HEK293 (cell line): ENCODE measurements at regions not wholly inside any gene's neighbourhood (a gene's known extent, or its start where the extent isn't known, plus 50 kb on each side); places are given as distances from the start of the nearest gene placed in this dataset.

Experiments used
- CTCF ChIP-seq: fragments of 450-650 bp; formaldehyde crosslinking; IDR thresholded peaks from 2 replicates; pipeline ENCODE4 v1.5.1; 2016; ENCODE audit warnings: missing biosample characterization, missing genetic modification characterization
- ELK4 ChIP-seq: IDR thresholded peaks from 2 replicates; pipeline ENCODE4 v1.6.1; 2011; ENCODE audit warnings: mild to moderate bottlenecking, low read depth, low read length, borderline replicate concordance
- IKZF3 ChIP-seq: fragments of 450-650 bp; IDR thresholded peaks from 2 replicates; pipeline ENCODE4 v1.5.0; 2018; ENCODE audit warnings: missing biosample characterization, mild to moderate bottlenecking, missing genetic modification characterization, moderate library complexity
- PATZ1 ChIP-seq: fragments of 450-650 bp; formaldehyde crosslinking; IDR thresholded peaks from 2 replicates; pipeline ENCODE4 v1.5.1; 2016; ENCODE audit warnings: missing biosample characterization, missing genetic modification characterization
- PBX3 ChIP-seq: sonication (generic); formaldehyde crosslinking; IDR thresholded peaks from 2 replicates; pipeline ENCODE4 v1.8.1; 2022; ENCODE audit warnings: mild to moderate bottlenecking, moderate library complexity, missing genetic modification reagents
- ZBTB1 ChIP-seq: fragments of 450-650 bp; formaldehyde crosslinking; IDR thresholded peaks from 2 replicates; pipeline ENCODE4 v1.5.1; 2016; ENCODE audit warnings: missing biosample characterization, missing genetic modification characterization
- ZBTB44 ChIP-seq: fragments of 450-650 bp; IDR thresholded peaks from 2 replicates; pipeline ENCODE4 v1.5.1; 2018; ENCODE audit warnings: missing biosample characterization, mild to moderate bottlenecking, missing genetic modification characterization
- ZNF140 ChIP-seq: fragments of 450-650 bp; formaldehyde crosslinking; IDR thresholded peaks from 2 replicates; pipeline ENCODE4 v1.5.1; 2016; ENCODE audit warnings: missing biosample characterization, missing genetic modification characterization
- ZNF24 ChIP-seq: fragments of 450-650 bp; formaldehyde crosslinking; IDR thresholded peaks from 2 replicates; pipeline ENCODE4 v1.5.1; 2016; ENCODE audit warnings: missing biosample characterization, missing genetic modification characterization
- ZNF266 ChIP-seq: fragments of 450-650 bp; formaldehyde crosslinking; IDR thresholded peaks from 2 replicates; pipeline ENCODE4 v1.5.1; 2016; ENCODE audit warnings: missing biosample characterization, missing genetic modification characterization, low read depth
- ZNF501 ChIP-seq: fragments of 450-650 bp; formaldehyde crosslinking; IDR thresholded peaks from 2 replicates; pipeline ENCODE4 v1.5.1; 2016; ENCODE audit warnings: missing biosample characterization, missing genetic modification characterization
- ZNF692 ChIP-seq: fragments of 450-650 bp; formaldehyde crosslinking; IDR thresholded peaks from 2 replicates; pipeline ENCODE4 v1.5.1; 2016; ENCODE audit warnings: missing biosample characterization, missing genetic modification characterization
- ZNF76 ChIP-seq: fragments of 450-650 bp; formaldehyde crosslinking; IDR thresholded peaks from 2 replicates; pipeline ENCODE4; 2016; ENCODE audit warnings: low read depth, missing biosample characterization, missing genetic modification characterization, borderline replicate concordance
- ZNF830 ChIP-seq: fragments of 450-650 bp; IDR thresholded peaks from 2 replicates; pipeline ENCODE4 v1.5.0; 2018; ENCODE audit warnings: missing biosample characterization, missing genetic modification characterization, low read depth, mild to moderate bottlenecking, moderate library complexity

GRCh38 chr18:78871618-78872017, 108.0 kb upstream of the SALL3 start:
- TF ChIP-seq PATZ1 (tag by site-specific recombination): no peak
- TF ChIP-seq CTCF: no peak
- no peak for TF ChIP-seq IKZF3 (tag by site-specific recombination)
- TF ChIP-seq ZNF76: no peak
- TF ChIP-seq ZBTB1: no peak
- TF ChIP-seq ELK4: no peak
- TF ChIP-seq ZNF501 (tag by site-specific recombination): no peak
- no peak for TF ChIP-seq ZNF266 (tag by site-specific recombination)
- no peak for TF ChIP-seq ZBTB44 (tag by site-specific recombination)
- no peak for TF ChIP-seq ZNF692 (tag by site-specific recombination)
- no peak for TF ChIP-seq ZNF830
- no peak for TF ChIP-seq ZNF24 (tag by site-specific recombination)
- TF ChIP-seq ZNF140 (tag by site-specific recombination): no peak
- no peak for TF ChIP-seq PBX3 (CRISPR knock-in tag)
